Astrocyte (in vitro differentiated cells and primary cell): ENCODE measurements at regions not wholly inside any gene's neighbourhood (a gene's known extent, or its start where the extent isn't known, plus 50 kb on each side); places are given as distances from the start of the nearest gene placed in this dataset.

Experiments
- CTCF ChIP-seq: IDR thresholded peaks from 2 replicates; pipeline ENCODE4 v1.5.1; 2011; ENCODE audit warnings: low read depth, mild to moderate bottlenecking, inconsistent platforms, low read length, moderate library complexity; ENCODE audit not compliant: insufficient read depth
- EZH2 ChIP-seq: IDR thresholded peaks from 2 replicates; pipeline ENCODE4 v1.6.1; 2012; ENCODE audit warnings: mild to moderate bottlenecking, low read length, inconsistent platforms; ENCODE audit not compliant: insufficient read depth

- TF ChIP-seq CTCF (no peak), EZH2 (no peak)
Observed at GRCh38 chr16:22652463-22652845, 141.8 kb downstream of the NPIPB5 start.
